ENCODE measurements at regions not wholly inside any gene's neighbourhood (a gene's known extent, or its start where the extent isn't known, plus 50 kb on each side); places are given as distances from the start of the nearest gene placed in this dataset.

GRCh38 chr18:2293109-2293839, 278.0 kb downstream of the METTL4 start:
- H3K4me3 ChIP-seq, result no peak overlapping the region
- no peak overlapping the region for H3K27ac ChIP-seq

- Histone ChIP-seq H3K4me3 (no peak overlapping the region), H3K27ac (no peak overlapping the region)
These were observed 270.0 kb downstream of the METTL4 start for GRCh38 chr18:2301316-2301715.

GRCh38 chr18:2302012-2302411, 269.3 kb downstream of the METTL4 start:
- Histone ChIP-seq H3K27ac (no peak overlapping the region), H3K4me3 (no peak overlapping the region)

- no peak overlapping the region for H3K27ac ChIP-seq
These were observed 268.4 kb downstream of the METTL4 start for GRCh38 chr18:2302628-2303516.

GRCh38 chr18:2303517-2304238, 267.6 kb downstream of the METTL4 start:
- Histone ChIP-seq H3K4me3 (no peak overlapping the region), H3K27ac (no peak overlapping the region)

More at GRCh38 chr18:2302628-2303516, 268.4 kb downstream of the METTL4 start:
- no peak overlapping the region for H3K4me3 ChIP-seq

GRCh38 chr18:2304378-2305175, 266.7 kb downstream of the METTL4 start:
- H3K4me3 ChIP-seq, result no peak overlapping the region
- no peak overlapping the region for H3K27ac ChIP-seq

- H3K27ac ChIP-seq, result no peak overlapping the region
- no peak overlapping the region for H3K4me3 ChIP-seq
These were observed 264.7 kb downstream of the METTL4 start for GRCh38 chr18:2306606-2307005.

- H3K27ac ChIP-seq, result no peak overlapping the region
- no peak overlapping the region for H3K4me3 ChIP-seq
These were observed 260.4 kb downstream of the METTL4 start for GRCh38 chr18:2310886-2311285.

GRCh38 chr18:2312440-2312839, 258.9 kb downstream of the METTL4 start:
- no peak overlapping the region for H3K27ac ChIP-seq
- no peak overlapping the region for H3K4me3 ChIP-seq

- no peak overlapping the region for H3K27ac ChIP-seq
- H3K4me3 ChIP-seq, result no peak overlapping the region
These were observed 258.0 kb downstream of the METTL4 start for GRCh38 chr18:2313332-2313731.

- H3K27ac ChIP-seq, result no peak overlapping the region
- H3K4me3 ChIP-seq, result no peak overlapping the region
These were observed 255.1 kb downstream of the METTL4 start for GRCh38 chr18:2316082-2316750.

- Histone ChIP-seq H3K4me3 (no peak overlapping the region), H3K27ac (no peak overlapping the region)
These were observed 254.3 kb downstream of the METTL4 start for GRCh38 chr18:2316751-2317696.

GRCh38 chr18:2324459-2324858, 246.8 kb downstream of the METTL4 start:
- H3K27ac ChIP-seq, result no peak overlapping the region
- no peak overlapping the region for H3K4me3 ChIP-seq

GRCh38 chr18:2325308-2325849, 245.9 kb downstream of the METTL4 start:
- Histone ChIP-seq H3K4me3 (no peak overlapping the region), H3K27ac (no peak overlapping the region)

GRCh38 chr18:2325933-2326332, 245.4 kb downstream of the METTL4 start:
- H3K27ac ChIP-seq, result no peak overlapping the region
- H3K4me3 ChIP-seq, result no peak overlapping the region

GRCh38 chr18:2326999-2327398, 244.3 kb downstream of the METTL4 start:
- no peak overlapping the region for H3K27ac ChIP-seq
- no peak overlapping the region for H3K4me3 ChIP-seq

GRCh38 chr18:2330764-2331163, 240.5 kb downstream of the METTL4 start:
- H3K27ac ChIP-seq, result no peak overlapping the region
- H3K4me3 ChIP-seq, result no peak overlapping the region

GRCh38 chr18:2331491-2331890, 239.8 kb downstream of the METTL4 start:
- H3K4me3 ChIP-seq, result no peak overlapping the region
- H3K27ac ChIP-seq, result no peak overlapping the region

All from skin epidermis (tissue), 12 donors.